ENCODE measurements at regions not wholly inside any gene's neighbourhood (a gene's known extent, or its start where the extent isn't known, plus 50 kb on each side); places are given as distances from the start of the nearest gene placed in this dataset.

DNA sequence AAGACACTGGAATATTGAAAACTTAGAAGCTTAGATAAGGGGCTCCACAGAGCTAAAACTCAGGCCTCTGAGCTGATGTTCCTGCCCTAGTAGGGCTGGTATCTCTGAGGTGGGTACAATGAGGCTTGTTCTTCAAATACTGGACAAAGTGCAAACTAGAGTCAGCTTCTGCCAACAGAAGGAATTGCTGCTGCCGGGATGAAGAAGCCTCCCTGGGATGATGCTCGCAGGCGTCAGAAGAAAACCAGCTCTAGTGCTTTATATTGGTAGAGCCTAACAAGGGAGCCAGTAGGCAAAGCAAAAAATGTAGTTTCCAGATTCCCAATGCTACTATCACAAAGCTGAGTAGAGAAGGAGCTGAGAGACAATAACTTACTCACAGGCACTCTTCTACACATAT is 118.1 kb downstream of the FOXI3 start:
- Histone ChIP-seq H3K4me1 (replicated peaks in 1 of 2) (no peaks in the 10 kb centered on the region), H3K9me3 (replicated peaks in 1 of 3) (no peaks in the 10 kb centered on the region), H3K27me3 (no peaks in the 10 kb centered on the region), H3K4me3 (no peak overlapping the region), H3K27ac (no peak overlapping the region), H3K36me3 (replicated peaks in 1 of 2) (no peaks in the 10 kb centered on the region)
- TF ChIP-seq, protein P1, sequence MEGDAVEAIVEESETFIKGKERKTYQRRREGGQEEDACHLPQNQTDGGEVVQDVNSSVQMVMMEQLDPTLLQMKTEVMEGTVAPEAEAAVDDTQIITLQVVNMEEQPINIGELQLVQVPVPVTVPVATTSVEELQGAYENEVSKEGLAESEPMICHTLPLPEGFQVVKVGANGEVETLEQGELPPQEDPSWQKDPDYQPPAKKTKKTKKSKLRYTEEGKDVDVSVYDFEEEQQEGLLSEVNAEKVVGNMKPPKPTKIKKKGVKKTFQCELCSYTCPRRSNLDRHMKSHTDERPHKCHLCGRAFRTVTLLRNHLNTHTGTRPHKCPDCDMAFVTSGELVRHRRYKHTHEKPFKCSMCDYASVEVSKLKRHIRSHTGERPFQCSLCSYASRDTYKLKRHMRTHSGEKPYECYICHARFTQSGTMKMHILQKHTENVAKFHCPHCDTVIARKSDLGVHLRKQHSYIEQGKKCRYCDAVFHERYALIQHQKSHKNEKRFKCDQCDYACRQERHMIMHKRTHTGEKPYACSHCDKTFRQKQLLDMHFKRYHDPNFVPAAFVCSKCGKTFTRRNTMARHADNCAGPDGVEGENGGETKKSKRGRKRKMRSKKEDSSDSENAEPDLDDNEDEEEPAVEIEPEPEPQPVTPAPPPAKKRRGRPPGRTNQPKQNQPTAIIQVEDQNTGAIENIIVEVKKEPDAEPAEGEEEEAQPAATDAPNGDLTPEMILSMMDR (IDR thresholded peaks at IDR 0.05), result no peak
- TF ChIP-seq POLR2A (IDR thresholded peaks at IDR 0.05), result no peak
- 75 to 91% (median 80%) methylated on average over 3 of the region's 3 CpGs for WGBS, 4 donors
- intact Hi-C loops (cut with DNase I), result no loop called here
- DNase-seq, result no peak

DNA sequence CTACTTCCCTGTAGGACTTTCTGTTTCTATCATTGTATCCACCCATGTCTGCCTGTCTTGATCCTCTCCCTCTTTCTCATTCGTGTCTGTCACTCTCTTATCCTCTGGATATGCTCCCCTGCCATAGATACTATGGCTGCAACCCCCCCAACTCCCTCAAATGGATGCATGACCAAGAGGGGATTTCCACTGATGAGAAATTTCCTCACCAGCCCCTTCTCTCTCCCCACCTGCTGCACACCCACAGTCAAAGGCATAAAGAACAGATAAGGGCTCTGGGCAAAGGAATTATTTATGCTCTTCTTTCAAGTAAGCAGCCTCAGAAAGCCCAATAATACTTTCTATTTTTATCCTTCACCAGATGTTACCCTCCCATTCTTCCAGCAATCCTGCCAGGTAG is 121.3 kb downstream of the FOXI3 start:
- WGBS, 4 donors, result 56 to 62% (median 59%) methylated on average over 1 of the region's 1 CpG
- Histone ChIP-seq H3K36me3 (replicated peaks in 1 of 2) (no peaks in the 10 kb centered on the region), H3K27me3 (no peaks in the 10 kb centered on the region), H3K4me1 (replicated peaks in 1 of 2) (no peaks in the 10 kb centered on the region), H3K27ac (no peak overlapping the region), H3K4me3 (no peak overlapping the region), H3K9me3 (replicated peaks in 1 of 3) (no peaks in the 10 kb centered on the region)
- intact Hi-C loops (cut with DNase I), result no loop called here
- no peak for DNase-seq
- TF ChIP-seq, protein P1 (IDR thresholded peaks at IDR 0.05), result no peak
- TF ChIP-seq POLR2A (IDR thresholded peaks at IDR 0.05), result no peak

DNA sequence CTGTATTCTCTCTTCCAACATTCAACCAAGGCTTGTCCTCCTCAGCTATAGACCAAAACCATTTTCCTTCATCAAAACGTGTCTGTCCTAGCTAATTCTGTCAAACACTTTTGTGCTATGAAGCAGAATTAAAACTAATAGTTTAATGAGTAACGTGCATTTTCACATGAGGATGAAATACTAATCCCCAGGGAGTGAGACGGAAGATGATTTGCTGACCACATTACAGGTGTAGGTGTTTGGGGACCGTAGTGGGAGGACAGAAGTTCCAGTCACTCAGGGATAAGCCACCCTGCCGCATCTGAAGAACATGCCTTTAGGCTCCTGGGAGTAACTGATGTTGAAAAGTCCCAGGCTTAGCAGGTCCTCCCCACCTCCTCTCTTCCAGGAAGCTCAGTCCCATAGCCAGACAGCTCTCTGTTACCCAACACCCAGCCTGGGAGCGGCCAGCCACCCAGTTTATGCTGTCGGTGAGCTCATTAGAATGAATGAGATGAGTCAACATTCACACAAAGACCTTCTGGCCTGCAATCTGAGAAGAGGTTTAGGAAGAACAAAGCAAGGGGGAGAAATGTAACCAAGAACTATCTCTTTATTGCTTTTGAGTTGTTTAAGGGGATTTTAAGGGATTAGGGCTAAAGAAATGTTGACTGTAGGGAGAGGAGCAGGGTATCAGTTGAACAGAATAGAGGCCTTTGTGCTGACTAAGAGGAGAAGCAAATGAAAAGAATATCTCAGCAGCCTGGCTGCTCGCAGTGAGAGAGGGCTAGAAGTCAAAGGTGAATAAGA is 122.5 kb downstream of the FOXI3 start:
- intact Hi-C loops (cut with DNase I), result no loop called here
- 66 to 72% (median 69%) methylated on average over 8 of the region's 8 CpGs for WGBS, 4 donors
- TF ChIP-seq POLR2A (IDR thresholded peaks at IDR 0.05), result no peak
- TF ChIP-seq, protein P1 (IDR thresholded peaks at IDR 0.05), result no peak

DNA sequence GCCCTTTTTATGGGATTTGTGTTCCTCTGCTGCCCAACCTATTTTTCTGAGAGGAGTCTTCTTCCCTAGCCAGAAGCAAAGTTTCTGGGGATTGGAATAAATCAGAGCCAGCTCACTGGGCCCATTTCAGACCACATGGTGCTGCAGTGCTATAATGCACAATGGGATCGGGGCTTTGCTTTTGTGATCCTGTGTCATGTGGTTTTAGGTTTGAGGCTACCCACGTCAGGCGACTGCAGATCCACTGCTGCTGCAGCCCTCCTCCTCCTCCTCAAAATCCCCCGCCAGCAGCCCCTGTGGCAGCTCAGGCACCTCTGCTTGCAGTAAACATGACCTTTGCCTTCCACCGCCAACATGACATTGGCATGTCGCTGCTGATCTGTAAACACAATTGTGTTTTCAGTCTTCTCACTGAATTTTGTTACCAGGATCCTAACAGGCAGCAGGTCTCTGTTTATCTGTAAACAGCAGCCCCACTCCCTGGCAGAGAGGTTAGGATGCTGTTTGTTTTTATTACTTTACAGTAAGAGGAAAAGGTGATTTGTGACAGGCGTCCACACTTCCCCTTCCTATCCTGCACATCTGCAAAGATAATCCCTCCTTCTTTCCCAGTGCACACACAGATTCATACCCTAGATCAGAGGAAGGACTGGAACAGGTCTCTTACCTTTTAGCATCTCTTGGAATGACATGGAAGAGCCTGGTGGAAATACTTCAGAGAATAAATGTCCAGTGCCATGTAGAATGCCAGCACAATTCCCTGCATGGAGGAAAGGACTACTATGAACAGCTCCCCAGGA is 130.8 kb downstream of the FOXI3 start:
- H3K27ac ChIP-seq, result no peak overlapping the region
- no peaks in the 10 kb centered on the region for H3K27me3 ChIP-seq
- no peaks in the 10 kb centered on the region for H3K9me3 ChIP-seq (replicated peaks in 1 of 3)
- no peak for DNase-seq
- intact Hi-C loops (cut with DNase I), result no loop called here
- no peak for TF ChIP-seq POLR2A (IDR thresholded peaks at IDR 0.05)
- TF ChIP-seq, protein P1 (IDR thresholded peaks at IDR 0.05), result no peak
- H3K4me1 ChIP-seq (replicated peaks in 1 of 2), result no peaks in the 10 kb centered on the region
- 40 to 62% (median 58%) methylated on average over 7 of the region's 7 CpGs for WGBS, 4 donors
- no peaks in the 10 kb centered on the region for H3K36me3 ChIP-seq (replicated peaks in 1 of 2)
- no peak overlapping the region for H3K4me3 ChIP-seq

More for the DNA sequence above, 122.5 kb downstream of the FOXI3 start:
- Histone ChIP-seq H3K4me1 (replicated peaks in 1 of 2) (no peaks in the 10 kb centered on the region), H3K27ac (no peak overlapping the region), H3K9me3 (replicated peaks in 1 of 3) (no peaks in the 10 kb centered on the region), H3K36me3 (replicated peaks in 1 of 2) (no peaks in the 10 kb centered on the region), H3K27me3 (no peaks in the 10 kb centered on the region), H3K4me3 (no peak overlapping the region)
- peak in 2 of 7 donors; percentile 15 to 17 for DNase-seq

All from adrenal gland (tissue), 9 donors.